ENCODE measurements at regions not wholly inside any gene's neighbourhood (a gene's known extent, or its start where the extent isn't known, plus 50 kb on each side); places are given as distances from the start of the nearest gene placed in this dataset.

- TF ChIP-seq CTCF (IDR thresholded peaks at IDR 0.05; ENCODE audit: low read depth, low read length) (no peak), EZH2phosphoT487 (IDR thresholded peaks at IDR 0.05; ENCODE audit: low read depth) (no peak)
- H2AFZ ChIP-seq (ENCODE audit: low read depth, low read length): no peak overlapping the region
- H3K79me2 ChIP-seq (ENCODE audit: low read length): no peaks in the 10 kb centered on the region
- H3K4me3 ChIP-seq (ENCODE audit: low read length): no peak overlapping the region
- no peak overlapping the region for H3K27ac ChIP-seq (ENCODE audit: low read length)
- no peak overlapping the region for H3K4me2 ChIP-seq (ENCODE audit: low read length)
- no peaks in the 10 kb centered on the region for H4K20me1 ChIP-seq (ENCODE audit: insufficient read depth, low read length)
- no peak overlapping the region for H3K9ac ChIP-seq (ENCODE audit: low read length)
- peaks cover 26% of the 10 kb centered on the region for H3K27me3 ChIP-seq (ENCODE audit: low read depth, low read length)
- H3K4me1 ChIP-seq (ENCODE audit: low read length): no peaks in the 10 kb centered on the region
- no peaks in the 10 kb centered on the region for H3K9me3 ChIP-seq (ENCODE audit: insufficient read depth, low read length)
- no peaks in the 10 kb centered on the region for H3K36me3 ChIP-seq (replicated peaks; ENCODE audit: low read depth, low read length)
Observed at GRCh38 chr2:134109246-134109645, 144.6 kb upstream of the MGAT5 start.

GRCh38 chr2:134109725-134110124 lies 144.1 kb upstream of the MGAT5 start:
- Histone ChIP-seq H3K36me3 (replicated peaks; ENCODE audit: low read depth, low read length) (no peaks in the 10 kb centered on the region), H3K79me2 (ENCODE audit: low read length) (no peaks in the 10 kb centered on the region), H3K4me2 (ENCODE audit: low read length) (no peak overlapping the region), H2AFZ (ENCODE audit: low read depth, low read length) (no peak overlapping the region), H3K4me1 (ENCODE audit: low read length) (no peaks in the 10 kb centered on the region), H3K9ac (ENCODE audit: low read length) (no peak overlapping the region), H3K4me3 (ENCODE audit: low read length) (no peak overlapping the region), H4K20me1 (ENCODE audit: insufficient read depth, low read length) (no peaks in the 10 kb centered on the region), H3K27ac (ENCODE audit: low read length) (no peak overlapping the region), H3K27me3 (ENCODE audit: low read depth, low read length) (peaks cover 31% of the 10 kb centered on the region), H3K9me3 (ENCODE audit: insufficient read depth, low read length) (no peaks in the 10 kb centered on the region)
- TF ChIP-seq CTCF (IDR thresholded peaks at IDR 0.05; ENCODE audit: low read depth, low read length) (no peak), EZH2phosphoT487 (IDR thresholded peaks at IDR 0.05; ENCODE audit: low read depth) (no peak)

GRCh38 chr2:134110532-134110931 lies 143.3 kb upstream of the MGAT5 start:
- no peak overlapping the region for H2AFZ ChIP-seq (ENCODE audit: low read depth, low read length)
- H4K20me1 ChIP-seq (ENCODE audit: insufficient read depth, low read length): no peaks in the 10 kb centered on the region
- H3K27me3 ChIP-seq (ENCODE audit: low read depth, low read length): peaks cover 38% of the 10 kb centered on the region
- no peaks in the 10 kb centered on the region for H3K9me3 ChIP-seq (ENCODE audit: insufficient read depth, low read length)
- no peaks in the 10 kb centered on the region for H3K79me2 ChIP-seq (ENCODE audit: low read length)
- no peak overlapping the region for H3K9ac ChIP-seq (ENCODE audit: low read length)
- no peak for TF ChIP-seq EZH2phosphoT487 (IDR thresholded peaks at IDR 0.05; ENCODE audit: low read depth)
- TF ChIP-seq CTCF (IDR thresholded peaks at IDR 0.05; ENCODE audit: low read depth, low read length): no peak
- no peak overlapping the region for H3K4me2 ChIP-seq (ENCODE audit: low read length)
- no peak overlapping the region for H3K27ac ChIP-seq (ENCODE audit: low read length)
- H3K4me3 ChIP-seq (ENCODE audit: low read length): no peak overlapping the region
- no peaks in the 10 kb centered on the region for H3K36me3 ChIP-seq (replicated peaks; ENCODE audit: low read depth, low read length)
- no peaks in the 10 kb centered on the region for H3K4me1 ChIP-seq (ENCODE audit: low read length)

- H3K4me1 ChIP-seq (ENCODE audit: low read length): peaks cover 16% of the 10 kb centered on the region
Observed at GRCh38 chr2:134117676-134118075, 136.2 kb upstream of the MGAT5 start.

More at GRCh38 chr2:134117676-134118075, 136.2 kb upstream of the MGAT5 start:
- TF ChIP-seq EZH2phosphoT487 (IDR thresholded peaks at IDR 0.05; ENCODE audit: low read depth): no peak
- TF ChIP-seq CTCF (IDR thresholded peaks at IDR 0.05; ENCODE audit: low read depth, low read length): no peak
- no peaks in the 10 kb centered on the region for H3K9me3 ChIP-seq (ENCODE audit: insufficient read depth, low read length)
- no peak overlapping the region for H3K4me3 ChIP-seq (ENCODE audit: low read length)
- H3K9ac ChIP-seq (ENCODE audit: low read length): no peak overlapping the region
- H3K4me2 ChIP-seq (ENCODE audit: low read length): no peak overlapping the region
- no peaks in the 10 kb centered on the region for H3K36me3 ChIP-seq (replicated peaks; ENCODE audit: low read depth, low read length)
- H4K20me1 ChIP-seq (ENCODE audit: insufficient read depth, low read length): peaks cover 14% of the 10 kb centered on the region
- peaks cover 52% of the 10 kb centered on the region for H3K27me3 ChIP-seq (ENCODE audit: low read depth, low read length)
- no peak overlapping the region for H3K27ac ChIP-seq (ENCODE audit: low read length)
- no peak overlapping the region for H2AFZ ChIP-seq (ENCODE audit: low read depth, low read length)
- H3K79me2 ChIP-seq (ENCODE audit: low read length): peaks cover 14% of the 10 kb centered on the region

Measured in OCI-LY3 (cell line).